DND-41 (cell line): ENCODE measurements at regions not wholly inside any gene's neighbourhood (a gene's known extent, or its start where the extent isn't known, plus 50 kb on each side); places are given as distances from the start of the nearest gene placed in this dataset.
A peak's percentile ranks its signal among the peaks of the same experiment; 100 is the strongest.

Source experiments
- ATAC-seq: fragments of 200-7000 bp; cut with Tn5 transposase; 3 replicates; pipeline ENCODE4 v1.9.1; 2021; ENCODE audit warnings: low read depth; ENCODE audit not compliant: insufficient read depth
- DNase-seq: peaks from one replicate; pipeline ENCODE4 v3.0.0-alpha.2; 2020
- H2AFZ ChIP-seq: 2 replicates; pipeline ENCODE4 v1.6.0; 2012; ENCODE audit warnings: low read depth, low read length
- H3K27ac ChIP-seq: 2 replicates; pipeline ENCODE4 v1.5.1; 2012; ENCODE audit warnings: low read length, inconsistent platforms
- H3K27me3 ChIP-seq: fragments of 200-600 bp; sonication (generic); 2 replicates; pipeline ENCODE4 v1.6.0; 2012; ENCODE audit warnings: low read length, mild to moderate bottlenecking, inconsistent platforms; ENCODE audit not compliant: insufficient read depth, poor library complexity
- H3K36me3 ChIP-seq: 2 replicates; pipeline ENCODE4 v1.5.1; 2012; ENCODE audit warnings: low read length, inconsistent platforms; ENCODE audit not compliant: insufficient read depth
- H3K4me1 ChIP-seq: 2 replicates; pipeline ENCODE4 v1.5.1; 2012; ENCODE audit warnings: mild to moderate bottlenecking, low read length; ENCODE audit not compliant: insufficient read depth
- H3K4me2 ChIP-seq: 2 replicates; pipeline ENCODE4 v1.6.0; 2012; ENCODE audit warnings: mild to moderate bottlenecking, moderate library complexity, low read length, inconsistent platforms; ENCODE audit not compliant: insufficient read depth
- H3K4me3 ChIP-seq, 2 experiments: fragments of 200-600 bp in 1 of 2; shearing (Covaris generic) in 1 of 2; 2 replicates each; pipeline ENCODE4 v1.5.1; 2012 to 2016; ENCODE audit warnings: inconsistent platforms in 2 of 2, low read length in 2 of 2, mild to moderate bottlenecking in 2 of 2, low read depth in 1 of 2, moderate library complexity in 1 of 2
- H3K79me2 ChIP-seq: 2 replicates; pipeline ENCODE4 v1.6.0; 2012; ENCODE audit warnings: low read length, inconsistent platforms; ENCODE audit not compliant: insufficient read depth
- H3K9ac ChIP-seq: 2 replicates; pipeline ENCODE4 v1.6.0; 2012; ENCODE audit warnings: low read depth, mild to moderate bottlenecking, inconsistent platforms, low read length, moderate library complexity
- H3K9me3 ChIP-seq: 2 replicates; pipeline ENCODE4 v1.5.1; 2012; ENCODE audit warnings: low read length, moderate library complexity, mild to moderate bottlenecking, inconsistent platforms; ENCODE audit not compliant: insufficient read depth, severe bottlenecking
- H4K20me1 ChIP-seq: 2 replicates; pipeline ENCODE4 v1.6.0; 2012; ENCODE audit warnings: low read length; ENCODE audit not compliant: insufficient read depth
- CTCF ChIP-seq: IDR thresholded peaks from 2 replicates; pipeline ENCODE4 v1.5.1; 2012; ENCODE audit warnings: borderline replicate concordance, low read length, moderate library complexity, mild to moderate bottlenecking; ENCODE audit not compliant: poor library complexity, severe bottlenecking; ENCODE audit errors: extremely low read depth
- EZH2 ChIP-seq: IDR thresholded peaks from 3 replicates; pipeline ENCODE4 v1.6.1; 2012; ENCODE audit warnings: borderline replicate concordance, low read depth, mild to moderate bottlenecking, moderate library complexity, low read length, inconsistent platforms; ENCODE audit not compliant: severe bottlenecking

DNA sequence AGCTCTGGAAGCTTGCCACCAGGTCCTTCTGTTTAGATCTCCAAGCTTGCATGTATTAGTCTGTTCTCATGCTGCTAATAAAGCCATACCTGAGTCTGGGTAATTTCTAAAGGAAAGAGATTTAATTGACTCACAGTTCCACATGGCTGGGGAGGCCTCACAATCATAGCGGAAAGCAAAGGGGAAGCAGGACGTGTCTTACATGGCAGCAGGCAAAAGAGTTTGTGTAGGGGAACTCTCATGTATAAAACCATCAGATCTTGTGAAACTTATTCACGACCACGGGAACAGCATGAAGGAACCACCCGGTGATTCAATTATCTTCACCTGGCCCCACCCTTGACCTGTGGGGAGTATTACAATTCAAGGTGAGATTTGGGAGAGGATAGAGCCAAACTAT lies 147.0 kb upstream of the PROK2 start:
- H4K20me1 ChIP-seq: no peaks in the 10 kb centered on the region
- H3K36me3 ChIP-seq: no peaks in the 10 kb centered on the region
- no peak for ATAC-seq
- no peaks in the 10 kb centered on the region for H3K27me3 ChIP-seq
- H3K4me3 ChIP-seq: no peak overlapping the region
- peaks cover 5% of the 10 kb centered on the region; the same call in 1 of the 2 replicates for H3K4me1 ChIP-seq
- H3K79me2 ChIP-seq: no peaks in the 10 kb centered on the region
- H3K9ac ChIP-seq: no peak overlapping the region
- DNase-seq: no peak
- no peaks in the 10 kb centered on the region for H3K9me3 ChIP-seq
- H3K4me2 ChIP-seq: no peak overlapping the region
- TF ChIP-seq CTCF (no peak), EZH2 (no peak)
- H3K27ac ChIP-seq: no peak overlapping the region
- H2AFZ ChIP-seq: no peak overlapping the region

- Histone ChIP-seq H2AFZ (no peak overlapping the region), H3K36me3 (no peaks in the 10 kb centered on the region), H3K27ac (no peak overlapping the region), H3K4me1 (peaks cover 5% of the 10 kb centered on the region; the same call in 1 of the 2 replicates), H3K79me2 (no peaks in the 10 kb centered on the region), H3K9me3 (no peaks in the 10 kb centered on the region), H3K4me3 (no peak overlapping the region), H3K4me2 (no peak overlapping the region), H3K27me3 (no peaks in the 10 kb centered on the region), H4K20me1 (no peaks in the 10 kb centered on the region), H3K9ac (no peak overlapping the region)
- DNase-seq (peak; percentile 27), ATAC-seq (peak; percentile 69)
- TF ChIP-seq EZH2 (no peak), CTCF (peak; percentile 63)
These were observed 145.4 kb upstream of the PROK2 start for GRCh38 chr3:71930056-71930991.

GRCh38 chr3:71928212-71928611 lies 143.3 kb upstream of the PROK2 start:
- Histone ChIP-seq H3K27ac (no peak overlapping the region), H3K9ac (no peak overlapping the region), H3K4me2 (no peak overlapping the region), H4K20me1 (no peaks in the 10 kb centered on the region), H3K27me3 (no peaks in the 10 kb centered on the region), H3K9me3 (no peaks in the 10 kb centered on the region), H3K79me2 (no peaks in the 10 kb centered on the region), H3K4me1 (peaks cover 5% of the 10 kb centered on the region; the same call in 1 of the 2 replicates), H3K36me3 (no peaks in the 10 kb centered on the region), H2AFZ (no peak overlapping the region), H3K4me3 (no peak overlapping the region)
- ATAC-seq (no peak), DNase-seq (no peak)
- no peak for TF ChIP-seq CTCF
- TF ChIP-seq EZH2: no peak
